ENCODE measurements at regions not wholly inside any gene's neighbourhood (a gene's known extent, or its start where the extent isn't known, plus 50 kb on each side); places are given as distances from the start of the nearest gene placed in this dataset.

DNA sequence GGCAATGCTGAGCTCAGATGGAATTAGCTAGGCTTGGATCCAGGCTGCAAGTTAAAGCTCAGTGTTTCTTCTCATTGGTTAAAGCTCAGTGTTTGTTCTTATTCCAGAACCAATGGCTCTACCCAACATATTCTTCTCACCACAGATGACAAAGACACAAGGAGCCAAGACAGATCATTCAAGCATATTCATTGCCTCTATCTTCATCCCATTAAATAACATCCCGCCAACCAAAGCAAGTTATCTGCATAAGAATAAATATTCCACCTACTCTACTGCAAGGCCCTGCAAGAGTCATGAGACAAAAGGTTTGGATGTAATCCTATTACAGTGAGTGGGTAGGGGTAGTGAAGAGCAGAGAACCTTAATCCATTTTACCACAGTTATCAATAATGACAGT lies 766.5 kb downstream of the C4orf33 start:
- Histone ChIP-seq H3K4me1 (ENCODE audit: control insufficient read depth in 1 of 2, insufficient read depth in 2 of 2, low read length in 2 of 2) (no peaks in the 10 kb centered on the region), H3K4me2 (replicated peaks; ENCODE audit: extremely low read depth, low read length, poor library complexity, severe bottlenecking) (no peak overlapping the region), H3K4me3 (replicated peaks in 1 of 3; ENCODE audit: low read depth in 2 of 3, low read length in 3 of 3) (no peak overlapping the region), H3K27ac (ENCODE audit: low read depth in 1 of 2, low read length in 2 of 2) (no peak overlapping the region), H3K9ac (ENCODE audit: insufficient read depth, low read length, poor library complexity, severe bottlenecking) (no peak overlapping the region), H4K20me1 (ENCODE audit: insufficient read depth, low read length) (no peaks in the 10 kb centered on the region), H3K36me3 (replicated peaks in 1 of 2; ENCODE audit: control insufficient read depth in 1 of 2, insufficient read depth in 2 of 2, low read length in 2 of 2) (no peaks in the 10 kb centered on the region), H3K9me3 (replicated peaks in 1 of 2; ENCODE audit: control insufficient read depth in 1 of 2, insufficient read depth in 1 of 2, low read length in 2 of 2) (no peaks in the 10 kb centered on the region), H2AFZ (ENCODE audit: insufficient read depth, low read depth, low read length, poor library complexity, severe bottlenecking) (no peak overlapping the region), H3K27me3 (ENCODE audit: control insufficient read depth in 2 of 2, insufficient read depth in 2 of 2, low read length in 2 of 2) (no peaks in the 10 kb centered on the region), H3K79me2 (ENCODE audit: insufficient read depth, low read length) (no peaks in the 10 kb centered on the region)
- no peaks in the 10 kb centered on the region for H3K4me1 Mint-ChIP-seq
- intact Hi-C loops (cut with micrococcal nuclease) = no loop called here
- no peaks in the 10 kb centered on the region for H3K36me3 Mint-ChIP-seq
- TF ChIP-seq, protein P1, sequence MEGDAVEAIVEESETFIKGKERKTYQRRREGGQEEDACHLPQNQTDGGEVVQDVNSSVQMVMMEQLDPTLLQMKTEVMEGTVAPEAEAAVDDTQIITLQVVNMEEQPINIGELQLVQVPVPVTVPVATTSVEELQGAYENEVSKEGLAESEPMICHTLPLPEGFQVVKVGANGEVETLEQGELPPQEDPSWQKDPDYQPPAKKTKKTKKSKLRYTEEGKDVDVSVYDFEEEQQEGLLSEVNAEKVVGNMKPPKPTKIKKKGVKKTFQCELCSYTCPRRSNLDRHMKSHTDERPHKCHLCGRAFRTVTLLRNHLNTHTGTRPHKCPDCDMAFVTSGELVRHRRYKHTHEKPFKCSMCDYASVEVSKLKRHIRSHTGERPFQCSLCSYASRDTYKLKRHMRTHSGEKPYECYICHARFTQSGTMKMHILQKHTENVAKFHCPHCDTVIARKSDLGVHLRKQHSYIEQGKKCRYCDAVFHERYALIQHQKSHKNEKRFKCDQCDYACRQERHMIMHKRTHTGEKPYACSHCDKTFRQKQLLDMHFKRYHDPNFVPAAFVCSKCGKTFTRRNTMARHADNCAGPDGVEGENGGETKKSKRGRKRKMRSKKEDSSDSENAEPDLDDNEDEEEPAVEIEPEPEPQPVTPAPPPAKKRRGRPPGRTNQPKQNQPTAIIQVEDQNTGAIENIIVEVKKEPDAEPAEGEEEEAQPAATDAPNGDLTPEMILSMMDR (IDR thresholded peaks at IDR 0.05) = no peak
- no peak for DNase-seq
- H3K4me3 Mint-ChIP-seq = no peak overlapping the region
- WGBS (ENCODE audit: insufficient coverage) = no CpG with 5 or more reads among the region's 1 CpG
- H3K9me3 Mint-ChIP-seq = peaks cover 0 to 2% (median 0%) of the 10 kb centered on the region in 7 donors
- H3K27ac Mint-ChIP-seq = peak overlapping the region in 1 of 7 donors; percentile 5
- H3K27me3 Mint-ChIP-seq (ENCODE audit: low read depth in 3 of 3) = no peaks in the 10 kb centered on the region

DNA sequence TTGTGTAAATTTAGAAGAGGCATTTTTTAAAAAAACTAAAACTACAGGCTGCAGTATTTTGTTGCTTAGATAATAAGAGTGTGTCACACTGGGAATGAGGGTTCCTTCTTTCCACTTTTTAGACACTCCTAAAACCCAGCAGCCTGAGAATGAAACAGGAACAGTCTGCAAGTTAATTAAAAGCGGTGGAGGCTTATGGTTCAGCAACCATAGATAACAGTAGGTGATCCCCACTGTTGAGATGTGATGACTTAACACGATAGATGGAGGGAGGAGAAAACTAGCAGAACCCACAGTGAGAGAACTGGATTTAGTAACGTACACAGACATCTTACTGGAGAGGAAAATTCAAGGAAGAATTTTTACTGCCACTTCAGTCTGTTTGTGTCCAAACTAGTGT lies 767.3 kb downstream of the C4orf33 start:
- H3K4me2 ChIP-seq (replicated peaks; ENCODE audit: extremely low read depth, low read length, poor library complexity, severe bottlenecking) = no peak overlapping the region
- H3K79me2 ChIP-seq (ENCODE audit: insufficient read depth, low read length) = no peaks in the 10 kb centered on the region
- Mint-ChIP-seq H3K4me1 (no peaks in the 10 kb centered on the region), H3K27me3 (ENCODE audit: low read depth in 3 of 3) (peaks cover 0 to 2% (median 0%) of the 10 kb centered on the region in 3 donors), H3K9me3 (peaks cover 0 to 3% (median 1%) of the 10 kb centered on the region in 7 donors), H3K27ac (no peak overlapping the region), H3K36me3 (no peaks in the 10 kb centered on the region), H3K4me3 (no peak overlapping the region)
- no peak overlapping the region for H3K27ac ChIP-seq (ENCODE audit: low read depth in 1 of 2, low read length in 2 of 2)
- H3K9ac ChIP-seq (ENCODE audit: insufficient read depth, low read length, poor library complexity, severe bottlenecking) = no peak overlapping the region
- no CpG with 5 or more reads among the region's 3 CpGs for WGBS (ENCODE audit: insufficient coverage)
- no peak for DNase-seq
- H3K4me1 ChIP-seq (ENCODE audit: control insufficient read depth in 1 of 2, insufficient read depth in 2 of 2, low read length in 2 of 2) = no peaks in the 10 kb centered on the region
- no peaks in the 10 kb centered on the region for H3K9me3 ChIP-seq (replicated peaks in 1 of 2; ENCODE audit: control insufficient read depth in 1 of 2, insufficient read depth in 1 of 2, low read length in 2 of 2)
- TF ChIP-seq, protein P1 (IDR thresholded peaks at IDR 0.05) = no peak
- H3K4me3 ChIP-seq (replicated peaks in 1 of 3; ENCODE audit: low read depth in 2 of 3, low read length in 3 of 3) = no peak overlapping the region
- H2AFZ ChIP-seq (ENCODE audit: insufficient read depth, low read depth, low read length, poor library complexity, severe bottlenecking) = no peak overlapping the region
- H3K36me3 ChIP-seq (replicated peaks in 1 of 2; ENCODE audit: control insufficient read depth in 1 of 2, insufficient read depth in 2 of 2, low read length in 2 of 2) = no peaks in the 10 kb centered on the region
- H3K27me3 ChIP-seq (ENCODE audit: control insufficient read depth in 2 of 2, insufficient read depth in 2 of 2, low read length in 2 of 2) = no peaks in the 10 kb centered on the region
- intact Hi-C loops (cut with micrococcal nuclease) = no loop called here
- no peaks in the 10 kb centered on the region for H4K20me1 ChIP-seq (ENCODE audit: insufficient read depth, low read length)
